Lower leg skin (tissue), 4 donors: ENCODE measurements at regions not wholly inside any gene's neighbourhood (a gene's known extent, or its start where the extent isn't known, plus 50 kb on each side); places are given as distances from the start of the nearest gene placed in this dataset.

Experiments
- DNase-seq, 2 donors: peaks; one replicate each; pipeline ENCODE4 v3.0.0-alpha.2; 2019; ENCODE audit warnings: low spot score in 2 of 2
- H3K4me3 ChIP-seq: fragments of 200-600 bp; sonication (generic); 2 replicates; pipeline ENCODE4 v1.5.1; 2017; ENCODE audit warnings: mild to moderate bottlenecking, low read depth; ENCODE audit not compliant: poor library complexity, severe bottlenecking
- CTCF ChIP-seq, 3 donors: fragments of 450-650 bp; IDR thresholded peaks; one replicate each; pipeline ENCODE4 v1.5.1; 2016; ENCODE audit warnings: antibody characterized with exemption in 3 of 3, mild to moderate bottlenecking in 3 of 3, moderate library complexity in 2 of 3
- POLR2A ChIP-seq, 2 donors: fragments of 450-650 bp; IDR thresholded peaks; one replicate each; pipeline ENCODE4 v1.6.1; 2016 to 2017; ENCODE audit warnings: antibody characterized with exemption in 2 of 2, mild to moderate bottlenecking in 1 of 2, moderate library complexity in 1 of 2
- WGBS, 2 donors: methylation state at CpG; one replicate each; pipeline ENCODE4 v1.1.5; 2018; 5-methylcytosine and 5-hydroxymethylcytosine counted together
- intact Hi-C: fragments of 100-400 bp; cut with DNase I; formaldehyde crosslinking; loops from one replicate; pipeline ENCODE4 v1.15.0; 2023; ENCODE audit warnings: low total_unique reads
- microRNA-seq, 2 donors: library from miRNA; unstranded; fragments of <30 nt; microRNA quantifications; one replicate each; pipeline ENCODE4, GENCODE V29; 2016; ENCODE audit warnings: borderline replicate concordance in 2 of 2, borderline number of aligned reads in 1 of 2

- 7 to 14% methylated on average over 2 of the region's 2 CpGs for WGBS, 2 donors
- intact Hi-C loops = no loop called here
- no peak overlapping the region for H3K4me3 ChIP-seq
- TF ChIP-seq CTCF (IDR thresholded peaks at IDR 0.05) = no peak
- TF ChIP-seq POLR2A (IDR thresholded peaks at IDR 0.05) = no peak
- DNase-seq = no peak
Observed at GRCh38 chr7:93629291-93629801, 54.8 kb upstream of the CALCR start.

GRCh38 chr7:93626869-93627268, 52.3 kb upstream of the CALCR start:
- WGBS, 2 donors = 57 to 58% methylated on average over 1 of the region's 1 CpG
- TF ChIP-seq CTCF (IDR thresholded peaks at IDR 0.05) = no peak
- no peak for TF ChIP-seq POLR2A (IDR thresholded peaks at IDR 0.05)

More at GRCh38 chr7:93626869-93627268, 52.3 kb upstream of the CALCR start:
- H3K4me3 ChIP-seq = no peak overlapping the region
- no peak for DNase-seq
- intact Hi-C loops = no loop called here

Small RNA genes in the stretch of these regions (microRNA-seq; reads per million reads assigned to microRNA genes)
- gene MIR4652 = 0 reads per million in 2 donors
